GM23248 (cell line): ENCODE measurements at regions not wholly inside any gene's neighbourhood (a gene's known extent, or its start where the extent isn't known, plus 50 kb on each side); places are given as distances from the start of the nearest gene placed in this dataset.

ENCODE experiments used
- EZH2 ChIP-seq: fragments of 200-600 bp; sonication (generic); IDR thresholded peaks from 2 replicates; pipeline ENCODE4 v1.6.1; 2018; ENCODE audit warnings: antibody characterized with exemption, mild to moderate bottlenecking; ENCODE audit not compliant: insufficient read depth, poor library complexity, severe bottlenecking
- EZH2phosphoT487 ChIP-seq: fragments of 200-600 bp; sonication (generic); IDR thresholded peaks from 2 replicates; pipeline ENCODE4 v1.6.1; 2018; ENCODE audit warnings: antibody characterized with exemption, moderate library complexity, mild to moderate bottlenecking, low read depth; ENCODE audit not compliant: insufficient read depth

DNA sequence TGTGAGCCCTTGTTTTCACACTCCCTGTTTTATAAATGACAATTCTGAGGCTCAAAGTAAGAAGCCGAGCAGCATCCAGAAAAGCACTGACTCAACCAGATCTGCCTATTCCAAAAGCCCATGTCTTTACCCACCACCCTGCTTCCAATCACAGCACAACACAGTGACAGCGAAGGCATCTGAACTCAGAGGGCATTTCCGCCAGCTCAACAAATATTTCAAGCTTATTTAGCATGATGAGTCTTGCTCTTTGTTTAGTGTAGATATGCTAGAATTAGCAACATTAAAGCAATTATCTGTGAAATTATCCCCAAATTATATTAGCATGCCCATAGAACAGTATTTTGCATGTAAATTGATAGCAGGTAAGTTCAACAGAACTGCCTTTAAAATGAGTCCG is 359.1 kb upstream of the RAB6C start:
- TF ChIP-seq EZH2phosphoT487: no peak
- TF ChIP-seq EZH2: no peak
